Activated naive CD4-positive, alpha-beta T cell treated with anti-CD3 and anti-CD28 coated beads, Interleukin-2, amount 10 ng/mL, durations not matched to agents 7 days and 5 days (primary cell): ENCODE measurements at regions not wholly inside any gene's neighbourhood (a gene's known extent, or its start where the extent isn't known, plus 50 kb on each side); places are given as distances from the start of the nearest gene placed in this dataset.
A peak's percentile ranks its signal among the peaks of the same experiment; 100 is the strongest.
"Not testable (repeated sequence)": the region's sequence is repeated elsewhere in the genome, so short reads cannot be mapped to it uniquely, and the experiment has no call there.

Experiments
- CTCF ChIA-PET: fragments of 350-600 bp; sonication (Branson Sonifier 250); formaldehyde crosslinking; loops from one replicate; lab custom pipeline; 2021; ENCODE audit warnings: antibody characterized with exemption; lab: Charles Lee
- DNase-seq: peaks from one replicate; pipeline ENCODE4 v3.0.0-alpha.2; 2020
- H3K27ac Mint-ChIP-seq: one replicate; pipeline ENCODE4 v1.8.0; 2021; ENCODE audit warnings: mild to moderate bottlenecking, moderate library complexity, mixed read lengths
- H3K27me3 Mint-ChIP-seq: one replicate; pipeline ENCODE4 v1.8.0; 2021; ENCODE audit warnings: mild to moderate bottlenecking, mixed read lengths
- H3K36me3 Mint-ChIP-seq: one replicate; pipeline ENCODE4 v1.8.0; 2021; ENCODE audit warnings: mixed read lengths
- H3K4me1 Mint-ChIP-seq: one replicate; pipeline ENCODE4 v1.8.0; 2021; ENCODE audit warnings: mixed read lengths
- H3K4me3 Mint-ChIP-seq: one replicate; pipeline ENCODE4 v1.8.0; 2021; ENCODE audit warnings: mild to moderate bottlenecking, moderate library complexity, mixed read lengths
- H3K9me3 Mint-ChIP-seq: one replicate; pipeline ENCODE4 v1.8.0; 2021; ENCODE audit warnings: mixed read lengths

DNA sequence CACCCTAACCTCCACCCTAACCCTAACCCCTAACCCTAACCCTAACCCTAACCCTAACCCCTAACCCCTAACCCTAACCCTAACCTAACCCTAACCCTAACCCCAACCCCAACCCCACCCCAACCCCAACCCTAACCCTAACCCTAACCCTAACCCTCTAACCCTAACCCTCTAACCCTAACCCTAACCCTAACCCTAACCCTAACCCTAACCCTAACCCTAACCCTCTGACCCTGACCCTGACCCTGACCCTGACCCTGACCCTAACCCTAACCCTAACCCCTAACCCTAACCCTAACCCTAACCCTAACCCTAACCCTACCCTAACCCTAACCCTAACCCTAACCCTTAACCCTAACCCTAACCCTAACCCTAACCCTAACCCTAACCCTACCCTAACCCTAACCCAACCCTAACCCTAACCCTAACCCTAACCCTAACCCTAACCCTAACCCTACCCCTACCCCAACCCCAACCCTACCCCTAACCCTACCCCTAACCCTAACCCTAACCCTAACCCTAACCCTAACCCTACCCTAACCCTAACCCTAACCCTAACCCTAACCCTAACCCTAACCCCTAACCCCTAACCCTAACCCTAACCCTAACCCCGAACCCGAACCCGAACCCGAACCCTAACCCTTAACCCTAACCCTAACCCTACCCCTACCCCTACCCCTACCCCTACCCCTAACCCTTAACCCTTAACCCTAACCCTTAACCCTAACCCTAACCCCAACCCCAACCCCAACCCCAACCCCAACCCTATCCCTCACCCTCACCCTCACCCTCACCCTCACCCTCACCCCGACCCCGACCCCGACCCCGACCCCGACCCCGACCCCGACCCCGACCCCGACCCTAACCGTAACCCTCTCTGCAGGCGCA lies 186.2 kb upstream of the CHL1 start:
- H3K27ac Mint-ChIP-seq, CTCF ChIA-PET: not testable (repeated sequence)

DNA sequence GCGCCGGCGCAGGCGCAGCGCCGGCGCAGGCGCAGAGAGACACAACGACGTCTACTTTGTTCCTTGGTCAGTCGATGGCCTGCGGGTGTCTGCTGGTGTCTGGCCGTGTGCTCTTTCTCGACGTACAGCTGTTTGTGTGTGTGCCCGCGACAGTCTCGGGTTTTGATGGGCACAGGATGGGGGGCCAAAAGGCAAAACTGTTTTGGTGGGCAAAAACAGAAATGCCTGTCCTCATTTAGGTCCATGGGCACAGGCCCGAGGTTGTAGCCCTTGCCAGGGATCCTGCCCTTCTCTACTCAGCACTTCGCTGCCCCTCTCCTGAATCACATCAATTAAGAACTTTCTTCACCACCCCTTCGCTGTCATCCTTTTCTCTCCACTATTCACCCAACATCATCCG lies 184.8 kb upstream of the CHL1 start:
- Mint-ChIP-seq H3K27me3 (no peaks in the 10 kb centered on the region), H3K9me3 (peaks cover 5% of the 10 kb centered on the region), H3K4me1 (no peaks in the 10 kb centered on the region), H3K36me3 (no peaks in the 10 kb centered on the region), H3K4me3 (peak overlapping the region; percentile 8), H3K27ac (peak overlapping the region; percentile 53)
- CTCF ChIA-PET = no interaction called here
- no peak for DNase-seq

More for the DNA sequence above, 186.2 kb upstream of the CHL1 start:
- not testable (repeated sequence) for H3K4me3 Mint-ChIP-seq, DNase-seq, H3K27me3 Mint-ChIP-seq, H3K9me3 Mint-ChIP-seq, H3K36me3 Mint-ChIP-seq, H3K4me1 Mint-ChIP-seq

DNA sequence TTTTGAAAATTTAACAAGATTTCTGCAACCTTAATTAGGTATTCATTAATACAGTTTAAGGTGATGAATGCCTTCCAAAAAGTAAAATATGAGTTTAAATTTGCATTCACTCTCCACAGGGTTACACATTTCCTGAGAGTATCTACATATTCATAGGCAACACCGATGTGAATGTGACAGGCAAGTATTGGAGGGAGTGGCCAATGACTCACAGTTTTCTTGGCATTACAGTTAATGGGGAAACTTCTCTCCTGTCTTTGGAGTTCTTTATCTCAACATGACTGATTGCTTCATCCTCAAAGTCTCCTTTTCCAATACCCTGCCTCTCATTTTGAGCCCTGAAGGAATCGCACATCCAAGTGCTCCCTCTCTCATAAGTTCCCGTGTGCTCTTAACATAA lies 181.9 kb upstream of the CHL1 start:
- no peak overlapping the region for H3K27ac Mint-ChIP-seq
- H3K9me3 Mint-ChIP-seq = peaks cover 5% of the 10 kb centered on the region
- CTCF ChIA-PET = no interaction called here
- H3K36me3 Mint-ChIP-seq = no peaks in the 10 kb centered on the region
- no peak for DNase-seq
- H3K27me3 Mint-ChIP-seq = no peaks in the 10 kb centered on the region
- no peak overlapping the region for H3K4me3 Mint-ChIP-seq
- H3K4me1 Mint-ChIP-seq = no peaks in the 10 kb centered on the region

DNA sequence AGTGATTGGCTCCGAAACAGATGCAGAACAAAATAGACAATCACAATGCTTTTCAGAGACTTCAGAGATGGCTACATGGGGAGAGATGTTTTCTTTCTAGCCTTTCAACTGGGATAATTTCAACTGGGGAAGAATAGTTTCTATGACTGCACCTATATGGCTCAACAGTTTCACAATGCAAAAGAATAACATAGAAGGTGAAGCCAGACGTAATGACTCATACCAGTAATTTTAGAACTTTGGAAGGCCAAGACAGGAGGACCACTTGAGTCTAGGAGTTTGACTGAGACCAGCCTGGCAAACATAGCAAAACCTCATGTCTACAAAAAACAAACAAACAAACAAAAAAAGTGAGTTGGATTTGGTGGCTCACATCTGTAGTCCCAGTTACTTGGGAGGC lies 180.2 kb upstream of the CHL1 start:
- H3K4me3 Mint-ChIP-seq = no peak overlapping the region
- H3K27ac Mint-ChIP-seq = no peak overlapping the region
- no peaks in the 10 kb centered on the region for H3K4me1 Mint-ChIP-seq
- no peaks in the 10 kb centered on the region for H3K27me3 Mint-ChIP-seq
- peaks cover 5% of the 10 kb centered on the region for H3K9me3 Mint-ChIP-seq
- no peaks in the 10 kb centered on the region for H3K36me3 Mint-ChIP-seq
- DNase-seq = no peak
- CTCF ChIA-PET = no interaction called here

DNA sequence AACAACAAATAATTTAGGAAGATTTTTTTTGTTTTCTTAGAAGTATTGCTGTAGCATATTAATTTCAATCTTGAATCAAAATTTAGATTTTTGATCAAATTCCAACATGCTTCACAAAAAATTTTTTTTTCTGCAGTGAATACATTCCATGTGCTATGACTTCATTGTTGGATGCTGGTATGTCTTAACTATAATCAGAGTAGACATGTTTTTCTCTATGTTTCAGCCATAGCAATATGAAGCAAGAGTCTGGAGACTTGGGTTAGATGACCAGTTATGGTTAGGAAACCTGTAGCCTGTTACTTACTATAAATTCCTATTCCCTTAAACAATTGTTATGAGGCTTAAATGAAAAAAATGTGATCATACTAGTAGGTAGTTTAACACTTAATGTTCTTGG lies 176.1 kb upstream of the CHL1 start:
- Mint-ChIP-seq H3K4me3 (no peak overlapping the region), H3K9me3 (no peaks in the 10 kb centered on the region), H3K27me3 (no peaks in the 10 kb centered on the region), H3K27ac (no peak overlapping the region), H3K4me1 (no peaks in the 10 kb centered on the region), H3K36me3 (no peaks in the 10 kb centered on the region)
- CTCF ChIA-PET = no interaction called here
- no peak for DNase-seq

DNA sequence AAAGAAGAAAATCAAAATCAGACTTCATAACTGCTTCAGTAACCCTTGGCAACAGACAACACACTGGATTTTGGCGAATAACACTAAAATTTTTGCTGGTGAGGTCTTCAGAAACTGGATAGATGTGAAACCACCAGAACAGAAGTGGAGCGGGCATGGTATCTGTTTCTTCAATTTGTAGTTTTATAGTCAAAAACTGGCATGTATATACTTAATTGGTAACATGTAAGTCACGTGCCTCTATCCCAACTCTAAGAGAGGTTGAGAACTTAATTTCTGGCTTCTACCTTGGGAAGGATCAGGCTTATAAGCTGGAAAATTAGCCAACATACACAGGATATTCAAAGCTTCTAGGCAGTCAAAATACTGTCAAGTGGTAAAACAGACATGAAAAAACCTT lies 172.6 kb upstream of the CHL1 start:
- Mint-ChIP-seq H3K27ac (no peak overlapping the region), H3K4me3 (no peak overlapping the region), H3K36me3 (no peaks in the 10 kb centered on the region), H3K9me3 (no peaks in the 10 kb centered on the region), H3K4me1 (no peaks in the 10 kb centered on the region), H3K27me3 (no peaks in the 10 kb centered on the region)
- CTCF ChIA-PET = no interaction called here
- DNase-seq = no peak

DNA sequence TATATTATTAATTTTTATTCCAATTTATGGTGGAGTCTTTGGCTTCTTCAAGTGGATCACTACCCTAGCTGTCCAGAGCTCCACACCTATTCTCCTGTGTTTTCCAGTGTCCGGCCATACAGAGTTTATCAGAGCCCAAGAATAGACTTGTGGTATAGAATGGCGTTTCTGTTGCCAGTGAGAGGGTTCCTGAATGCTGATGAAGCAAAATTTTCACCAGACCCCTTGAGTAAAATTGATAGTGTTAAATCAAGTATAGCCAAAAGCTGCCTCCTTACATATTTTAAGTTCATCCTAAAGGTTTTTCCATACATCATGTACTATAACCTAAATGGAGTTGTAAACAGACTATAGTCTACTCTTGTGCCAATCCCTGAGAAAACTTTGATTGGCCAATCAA lies 171.5 kb upstream of the CHL1 start:
- H3K4me1 Mint-ChIP-seq = no peaks in the 10 kb centered on the region
- H3K27ac Mint-ChIP-seq = no peak overlapping the region
- no peak overlapping the region for H3K4me3 Mint-ChIP-seq
- H3K9me3 Mint-ChIP-seq = no peaks in the 10 kb centered on the region
- CTCF ChIA-PET = no interaction called here
- H3K36me3 Mint-ChIP-seq = no peaks in the 10 kb centered on the region
- H3K27me3 Mint-ChIP-seq = no peaks in the 10 kb centered on the region
- no peak for DNase-seq

DNA sequence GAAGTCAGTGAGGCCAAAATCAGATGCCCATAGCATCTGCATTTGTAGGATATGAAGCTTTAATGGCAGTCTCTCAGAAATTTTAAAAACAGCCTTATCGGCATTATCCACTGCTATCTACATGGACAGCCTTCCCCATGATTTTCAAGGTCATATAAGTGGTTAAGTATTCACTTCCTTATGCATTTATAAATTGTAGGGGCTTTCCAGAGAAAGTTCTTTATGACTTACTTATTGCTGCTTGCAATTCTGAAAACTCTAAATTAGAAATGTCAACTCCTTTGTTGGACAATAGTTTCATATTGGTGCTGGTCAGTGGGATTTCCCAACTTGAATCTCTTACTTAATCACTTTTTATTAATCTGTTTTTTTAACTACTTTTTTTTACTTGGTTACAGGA lies 160.6 kb upstream of the CHL1 start:
- H3K9me3 Mint-ChIP-seq, H3K36me3 Mint-ChIP-seq, H3K27me3 Mint-ChIP-seq, H3K27ac Mint-ChIP-seq, DNase-seq, H3K4me3 Mint-ChIP-seq, H3K4me1 Mint-ChIP-seq, CTCF ChIA-PET: not testable (repeated sequence)

DNA sequence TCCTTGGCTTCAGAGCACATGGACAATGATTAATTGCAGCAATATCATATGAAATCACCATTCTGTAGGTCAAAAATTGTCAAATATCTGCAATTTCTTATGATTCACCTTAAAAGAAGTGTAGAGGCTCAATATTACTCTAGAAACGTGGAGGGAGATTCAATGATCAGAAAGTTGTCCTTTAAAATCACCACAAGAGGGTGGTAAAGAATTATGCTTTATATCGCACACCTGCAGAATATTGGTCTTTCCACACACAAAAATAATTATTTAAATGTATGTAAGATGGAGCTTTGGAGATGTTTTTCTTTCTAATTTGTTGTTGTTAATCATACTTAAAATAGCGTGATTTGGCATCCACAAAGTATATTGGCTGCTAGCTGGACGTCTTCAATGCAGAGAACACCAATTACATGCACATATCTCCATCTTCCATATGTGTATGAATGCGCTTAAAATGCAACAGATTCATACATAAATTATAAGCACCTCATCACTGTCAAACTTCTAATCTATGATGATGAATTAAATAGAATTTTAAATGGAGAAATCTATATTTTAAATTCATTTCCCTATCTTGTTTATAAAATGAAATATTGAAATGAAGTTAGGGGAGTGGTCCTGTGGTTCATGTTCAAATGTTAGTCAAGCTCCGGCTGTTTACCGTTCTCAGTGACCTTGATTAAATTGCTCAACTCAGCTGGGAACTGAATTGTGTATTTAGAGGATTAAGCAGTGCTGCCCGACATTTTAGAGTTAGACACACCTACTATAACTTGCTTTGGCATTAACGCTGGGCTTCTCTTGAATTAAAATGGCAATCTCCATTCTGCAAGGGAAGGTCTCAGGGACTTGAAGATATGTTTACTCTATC lies 153.5 kb upstream of the CHL1 start:
- H3K36me3 Mint-ChIP-seq, H3K27ac Mint-ChIP-seq, H3K27me3 Mint-ChIP-seq, H3K9me3 Mint-ChIP-seq, DNase-seq, CTCF ChIA-PET, H3K4me1 Mint-ChIP-seq, H3K4me3 Mint-ChIP-seq: not testable (repeated sequence)

DNA sequence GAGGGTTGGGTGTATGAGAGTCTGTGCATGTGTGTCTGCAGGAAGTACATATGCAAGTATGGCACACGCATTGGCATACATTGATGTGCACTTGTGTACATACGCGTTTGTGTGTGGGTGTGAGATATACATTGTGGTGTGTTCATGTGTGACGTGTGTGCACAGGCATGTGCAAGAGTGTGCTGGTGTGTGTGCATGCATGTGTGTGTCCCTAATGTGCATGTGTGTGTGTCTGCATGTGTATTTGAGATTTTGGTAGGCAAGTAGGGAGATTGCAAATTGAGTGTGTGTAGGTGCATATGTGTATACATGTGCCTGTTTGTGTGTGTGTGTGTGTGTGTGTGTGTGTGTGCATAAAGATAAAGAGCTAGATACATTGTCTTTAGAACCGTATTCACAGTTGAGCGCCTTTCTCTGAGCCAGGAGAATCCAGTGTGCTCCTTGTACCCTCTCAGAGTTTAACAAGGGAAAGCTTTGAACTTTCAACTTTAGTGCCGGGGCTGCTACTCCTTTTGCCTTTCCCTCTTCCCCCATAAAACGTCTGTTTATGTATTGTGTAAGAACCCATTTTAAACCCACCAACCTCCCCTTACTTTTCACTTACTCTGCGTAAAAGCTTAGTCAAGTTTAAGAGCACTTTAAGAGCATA lies 152.4 kb upstream of the CHL1 start:
- Mint-ChIP-seq H3K27me3 (no peaks in the 10 kb centered on the region), H3K4me1 (no peaks in the 10 kb centered on the region), H3K4me3 (no peak overlapping the region), H3K36me3 (no peaks in the 10 kb centered on the region), H3K27ac (no peak overlapping the region), H3K9me3 (peaks cover 2% of the 10 kb centered on the region)
- no peak for DNase-seq
- CTCF ChIA-PET = no interaction called here

DNA sequence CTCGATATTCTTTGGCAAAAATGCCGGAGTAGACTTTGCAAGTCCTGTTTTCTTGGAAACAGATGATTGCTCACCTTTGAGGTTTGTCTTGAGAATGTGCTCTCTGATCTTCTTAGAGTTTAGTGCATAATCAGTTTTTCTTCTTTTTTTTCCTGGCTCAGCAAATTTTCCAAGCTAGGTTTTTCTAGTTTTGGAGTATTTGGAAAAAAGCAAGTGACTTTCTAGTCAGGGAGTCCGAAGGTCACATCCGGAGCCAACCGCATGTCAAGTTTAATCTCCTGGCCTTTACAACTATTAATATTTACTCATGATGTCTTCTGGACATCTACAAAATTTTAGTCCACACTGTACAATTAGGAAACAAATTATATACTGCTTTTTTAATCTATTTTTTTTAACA lies 151.6 kb upstream of the CHL1 start:
- H3K4me1 Mint-ChIP-seq, DNase-seq, H3K27me3 Mint-ChIP-seq, H3K9me3 Mint-ChIP-seq, CTCF ChIA-PET, H3K27ac Mint-ChIP-seq, H3K4me3 Mint-ChIP-seq, H3K36me3 Mint-ChIP-seq: not testable (repeated sequence)

DNA sequence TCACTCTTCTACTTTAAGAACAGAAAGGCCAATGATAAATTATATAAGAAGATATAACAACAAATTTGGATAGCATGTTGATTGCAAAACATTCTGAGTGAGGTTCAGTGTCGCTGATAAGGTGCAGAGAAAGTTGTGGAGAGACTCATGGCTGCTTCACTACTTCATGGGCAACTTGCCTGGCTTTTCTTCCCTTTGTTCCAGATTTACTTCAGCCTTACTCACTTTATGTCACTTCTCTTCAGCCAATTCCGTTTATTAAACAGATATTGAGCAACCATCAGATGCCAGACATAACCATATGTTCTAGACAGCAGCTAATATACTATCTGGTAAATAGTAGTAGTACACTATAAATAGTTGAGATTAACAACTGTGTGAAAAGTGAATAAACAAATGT lies 150.0 kb upstream of the CHL1 start:
- Mint-ChIP-seq H3K4me1 (no peaks in the 10 kb centered on the region), H3K27me3 (no peaks in the 10 kb centered on the region), H3K9me3 (no peaks in the 10 kb centered on the region), H3K27ac (no peak overlapping the region), H3K4me3 (no peak overlapping the region), H3K36me3 (no peaks in the 10 kb centered on the region)
- CTCF ChIA-PET = no interaction called here
- no peak for DNase-seq

DNA sequence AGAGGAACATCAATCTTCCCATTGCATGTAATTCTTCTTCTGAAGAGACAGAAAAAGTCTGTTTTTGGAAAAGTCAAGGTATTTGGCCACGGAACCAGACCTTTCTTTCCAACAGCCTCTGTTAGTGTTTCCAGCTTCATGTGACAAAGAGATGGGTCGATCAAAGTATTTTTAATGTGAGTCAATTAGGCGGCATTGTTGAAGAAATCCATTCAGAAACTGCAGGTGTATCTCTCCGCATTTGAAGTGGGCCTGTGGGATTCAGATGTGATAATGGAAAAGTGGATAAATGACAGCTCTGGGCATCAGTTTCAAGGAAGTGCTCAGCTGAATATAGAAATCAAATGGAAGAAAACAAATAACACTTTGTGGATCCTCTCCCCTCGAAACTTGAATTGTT lies 143.1 kb upstream of the CHL1 start:
- H3K9me3 Mint-ChIP-seq, CTCF ChIA-PET, DNase-seq, H3K4me3 Mint-ChIP-seq, H3K4me1 Mint-ChIP-seq, H3K27me3 Mint-ChIP-seq, H3K27ac Mint-ChIP-seq, H3K36me3 Mint-ChIP-seq: not testable (repeated sequence)

DNA sequence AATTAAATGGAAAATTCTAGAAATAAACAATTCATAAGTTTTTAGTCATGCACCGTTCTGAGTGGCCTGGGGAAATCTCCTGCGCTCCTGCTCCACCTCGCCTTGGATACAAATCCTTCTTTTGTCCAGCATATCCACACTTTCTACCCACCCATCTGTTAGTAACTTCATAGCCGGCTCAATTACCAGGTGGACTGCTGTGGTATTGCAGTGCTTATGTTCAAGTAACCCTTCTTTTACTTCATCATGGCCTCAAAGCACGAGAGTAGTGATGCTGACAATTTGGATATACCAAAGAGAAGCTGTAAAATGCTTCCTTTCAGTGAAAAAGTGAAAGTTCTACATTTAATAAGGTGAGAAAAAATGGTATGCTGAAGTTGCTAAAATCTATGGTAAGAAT lies 142.3 kb upstream of the CHL1 start:
- Mint-ChIP-seq H3K27ac (no peak overlapping the region), H3K4me1 (no peaks in the 10 kb centered on the region), H3K4me3 (no peak overlapping the region), H3K36me3 (no peaks in the 10 kb centered on the region), H3K9me3 (no peaks in the 10 kb centered on the region), H3K27me3 (no peaks in the 10 kb centered on the region)
- no peak for DNase-seq
- CTCF ChIA-PET = no interaction called here
